ENCODE measurements at regions not wholly inside any gene's neighbourhood (a gene's known extent, or its start where the extent isn't known, plus 50 kb on each side); places are given as distances from the start of the nearest gene placed in this dataset.

DNA sequence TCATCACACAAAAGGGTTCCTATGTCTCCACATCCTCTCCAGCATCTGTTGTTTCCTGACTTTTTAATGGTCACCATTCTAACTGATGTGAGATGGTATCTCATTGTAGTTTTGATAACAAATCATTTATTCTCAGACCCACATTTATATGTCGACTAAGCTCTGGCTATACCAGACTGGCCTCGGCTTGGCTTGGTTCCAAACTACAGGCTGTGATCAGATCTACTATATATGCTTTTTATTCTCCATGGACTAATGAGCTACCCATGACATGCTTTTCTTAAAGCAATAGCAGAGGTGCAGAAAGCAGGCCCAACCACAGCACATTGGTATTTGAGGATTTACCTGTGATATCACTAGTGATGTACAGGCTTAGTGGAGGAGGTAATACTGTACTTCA is 139.8 kb upstream of the PGR start:
- intact Hi-C loops (cut with DNase I) = no loop called here
- Histone ChIP-seq H3K9me3 (no peaks in the 10 kb centered on the region), H3K36me3 (no peaks in the 10 kb centered on the region), H3K4me1 (ENCODE audit: insufficient read depth) (no peaks in the 10 kb centered on the region), H3K4me3 (no peak overlapping the region), H3K27ac (no peak overlapping the region), H3K27me3 (no peaks in the 10 kb centered on the region)
- no peak for DNase-seq
- TF ChIP-seq, protein P1, sequence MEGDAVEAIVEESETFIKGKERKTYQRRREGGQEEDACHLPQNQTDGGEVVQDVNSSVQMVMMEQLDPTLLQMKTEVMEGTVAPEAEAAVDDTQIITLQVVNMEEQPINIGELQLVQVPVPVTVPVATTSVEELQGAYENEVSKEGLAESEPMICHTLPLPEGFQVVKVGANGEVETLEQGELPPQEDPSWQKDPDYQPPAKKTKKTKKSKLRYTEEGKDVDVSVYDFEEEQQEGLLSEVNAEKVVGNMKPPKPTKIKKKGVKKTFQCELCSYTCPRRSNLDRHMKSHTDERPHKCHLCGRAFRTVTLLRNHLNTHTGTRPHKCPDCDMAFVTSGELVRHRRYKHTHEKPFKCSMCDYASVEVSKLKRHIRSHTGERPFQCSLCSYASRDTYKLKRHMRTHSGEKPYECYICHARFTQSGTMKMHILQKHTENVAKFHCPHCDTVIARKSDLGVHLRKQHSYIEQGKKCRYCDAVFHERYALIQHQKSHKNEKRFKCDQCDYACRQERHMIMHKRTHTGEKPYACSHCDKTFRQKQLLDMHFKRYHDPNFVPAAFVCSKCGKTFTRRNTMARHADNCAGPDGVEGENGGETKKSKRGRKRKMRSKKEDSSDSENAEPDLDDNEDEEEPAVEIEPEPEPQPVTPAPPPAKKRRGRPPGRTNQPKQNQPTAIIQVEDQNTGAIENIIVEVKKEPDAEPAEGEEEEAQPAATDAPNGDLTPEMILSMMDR (IDR thresholded peaks at IDR 0.05) = no peak
- TF ChIP-seq POLR2A (IDR thresholded peaks at IDR 0.05) (no peak), EP300 (IDR thresholded peaks at IDR 0.05) (no peak)
- WGBS, 3 donors = 92 to 94% (median 94%) methylated on average over 2 of the region's 2 CpGs

DNA sequence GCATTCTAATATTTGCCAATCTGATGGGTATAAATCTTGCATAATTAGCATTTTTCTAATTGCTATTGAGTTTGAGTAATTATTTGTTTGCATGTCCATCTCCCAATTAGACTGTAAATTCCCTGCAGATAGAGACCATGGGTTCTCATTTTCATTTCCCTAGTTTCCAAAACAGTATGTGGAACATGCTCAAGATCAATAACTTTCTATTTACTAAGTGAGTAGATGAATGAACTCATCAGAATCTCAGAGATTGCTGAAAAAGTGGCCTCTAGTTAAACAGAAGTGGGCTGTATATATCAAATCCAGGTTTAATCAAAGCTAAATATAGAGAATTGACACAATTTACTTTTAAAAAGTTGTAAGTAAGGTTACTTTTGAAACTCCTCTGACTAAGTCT is 138.0 kb upstream of the PGR start:
- Histone ChIP-seq H3K27ac (no peak overlapping the region), H3K36me3 (no peaks in the 10 kb centered on the region), H3K4me3 (no peak overlapping the region), H3K27me3 (no peaks in the 10 kb centered on the region), H3K9me3 (no peaks in the 10 kb centered on the region), H3K4me1 (ENCODE audit: insufficient read depth) (no peaks in the 10 kb centered on the region)
- intact Hi-C loops (cut with DNase I) = no loop called here
- DNase-seq = no peak
- TF ChIP-seq, protein P1 (IDR thresholded peaks at IDR 0.05) = no peak
- TF ChIP-seq POLR2A (IDR thresholded peaks at IDR 0.05) = no peak
- no peak for TF ChIP-seq EP300 (IDR thresholded peaks at IDR 0.05)

DNA sequence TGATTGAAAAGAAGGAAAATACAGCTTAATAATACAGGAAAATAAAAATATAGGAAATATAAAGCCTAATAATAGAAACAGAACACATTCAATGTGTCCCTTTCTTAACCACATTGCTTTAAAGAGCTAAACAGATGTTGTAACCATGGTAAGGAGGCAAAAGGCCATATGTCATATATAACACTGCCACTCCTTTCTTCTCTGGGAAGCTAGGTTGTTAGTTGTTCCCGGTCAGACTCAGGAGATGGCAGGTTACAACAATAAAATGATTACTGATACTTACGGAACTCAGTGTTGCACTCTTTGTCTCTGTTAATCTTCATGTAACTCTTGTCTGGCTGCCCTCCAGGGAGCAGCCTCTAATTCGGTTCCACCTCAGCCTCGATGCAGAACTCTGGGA is 134.7 kb upstream of the PGR start:
- Histone ChIP-seq H3K27ac (no peak overlapping the region), H3K4me3 (no peak overlapping the region), H3K4me1 (ENCODE audit: insufficient read depth) (no peaks in the 10 kb centered on the region), H3K27me3 (no peaks in the 10 kb centered on the region), H3K9me3 (no peaks in the 10 kb centered on the region), H3K36me3 (no peaks in the 10 kb centered on the region)
- 49 to 68% (median 53%) methylated on average over 4 of the region's 4 CpGs for WGBS, 3 donors
- intact Hi-C loops (cut with DNase I) = no loop called here
- TF ChIP-seq EP300 (IDR thresholded peaks at IDR 0.05) (no peak), POLR2A (IDR thresholded peaks at IDR 0.05) (no peak)
- TF ChIP-seq, protein P1 (IDR thresholded peaks at IDR 0.05) = no peak
- no peak for DNase-seq

DNA sequence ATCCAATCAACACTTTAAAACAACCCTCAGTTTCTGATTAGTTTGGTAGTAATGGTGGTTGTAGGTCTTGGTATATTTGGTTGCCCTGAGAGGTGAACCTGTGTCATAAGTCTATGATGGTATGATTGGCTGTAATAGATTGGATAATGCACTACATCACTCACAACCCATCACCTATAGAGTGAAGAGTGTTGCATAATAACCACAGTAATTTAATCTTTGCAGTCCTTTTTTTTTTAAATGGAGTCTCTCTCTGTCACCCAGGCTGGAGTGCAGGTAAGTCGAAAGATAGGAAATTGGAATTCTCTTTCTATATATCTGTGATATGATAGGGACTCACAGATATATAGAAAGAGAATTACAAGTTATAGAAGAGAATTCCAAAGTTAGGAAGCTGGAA is 133.4 kb upstream of the PGR start:
- Histone ChIP-seq H3K27ac (no peak overlapping the region), H3K27me3 (no peaks in the 10 kb centered on the region), H3K36me3 (no peaks in the 10 kb centered on the region), H3K4me1 (ENCODE audit: insufficient read depth) (no peaks in the 10 kb centered on the region), H3K4me3 (no peak overlapping the region), H3K9me3 (no peaks in the 10 kb centered on the region)
- no peak for DNase-seq
- 94 to 98% (median 96%) methylated on average over 1 of the region's 1 CpG for WGBS, 3 donors
- TF ChIP-seq, protein P1 (IDR thresholded peaks at IDR 0.05) = no peak
- TF ChIP-seq EP300 (IDR thresholded peaks at IDR 0.05) (no peak), POLR2A (IDR thresholded peaks at IDR 0.05) (no peak)
- intact Hi-C loops (cut with DNase I) = no loop called here

DNA sequence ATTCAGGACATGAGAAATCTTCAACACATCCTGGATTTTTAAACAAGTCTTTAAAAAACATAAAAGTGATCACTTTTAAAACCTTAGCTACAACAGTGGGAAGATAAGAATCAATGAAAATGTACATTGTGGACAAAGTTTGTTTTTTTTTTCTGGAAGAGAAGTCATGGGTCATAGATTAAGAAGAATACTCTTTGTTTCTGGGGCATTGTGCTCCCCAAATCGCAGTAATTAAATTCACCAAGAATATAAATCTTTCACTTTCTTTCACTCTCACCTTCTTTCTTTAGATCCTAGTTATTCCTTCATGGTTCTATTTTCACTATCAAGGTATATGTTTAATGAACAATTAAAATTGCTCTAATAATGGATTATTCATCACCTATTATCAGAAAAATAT is 132.6 kb upstream of the PGR start:
- no peak overlapping the region for H3K4me3 ChIP-seq
- no peak overlapping the region for H3K27ac ChIP-seq
- H3K27me3 ChIP-seq = no peaks in the 10 kb centered on the region
- TF ChIP-seq EP300 (IDR thresholded peaks at IDR 0.05) = no peak
- TF ChIP-seq, protein P1 (IDR thresholded peaks at IDR 0.05) = no peak
- TF ChIP-seq POLR2A (IDR thresholded peaks at IDR 0.05) = no peak
- no peaks in the 10 kb centered on the region for H3K9me3 ChIP-seq
- no peaks in the 10 kb centered on the region for H3K36me3 ChIP-seq
- no peak for DNase-seq
- 95 to 98% (median 96%) methylated on average over 1 of the region's 1 CpG for WGBS, 3 donors
- intact Hi-C loops (cut with DNase I) = no loop called here
- no peaks in the 10 kb centered on the region for H3K4me1 ChIP-seq (ENCODE audit: insufficient read depth)

Measured in ovary (tissue), 7 donors.